Activated CD4-positive, alpha-beta memory T cell treated with anti-CD3 and anti-CD28 coated beads, Interleukin-2, amount 10 ng/mL, durations not matched to agents 7 days and 5 days (primary cell): ENCODE measurements at regions not wholly inside any gene's neighbourhood (a gene's known extent, or its start where the extent isn't known, plus 50 kb on each side); places are given as distances from the start of the nearest gene placed in this dataset.

Experiments used
- CTCF ChIA-PET: fragments of 350-600 bp; sonication (Branson Sonifier 250); formaldehyde crosslinking; loops from one replicate; lab custom pipeline; 2021; ENCODE audit warnings: antibody characterized with exemption, inconsistent platforms; lab: Charles Lee
- POLR2A ChIA-PET: fragments of 350-600 bp; sonication (Branson Sonifier 250); formaldehyde crosslinking; loops from one replicate; lab custom pipeline; 2021; ENCODE audit warnings: antibody characterized with exemption; lab: Charles Lee
- DNase-seq: peaks from one replicate; pipeline ENCODE4 v3.0.0-alpha.2; 2020
- H3K27ac Mint-ChIP-seq: one replicate; pipeline ENCODE4 v1.8.0; 2021; ENCODE audit warnings: mild to moderate bottlenecking, mixed read lengths
- H3K27me3 Mint-ChIP-seq: one replicate; pipeline ENCODE4 v1.8.0; 2021; ENCODE audit warnings: mixed read lengths
- H3K36me3 Mint-ChIP-seq: one replicate; pipeline ENCODE4 v1.8.0; 2021; ENCODE audit warnings: low read depth, mixed read lengths
- H3K4me1 Mint-ChIP-seq: one replicate; pipeline ENCODE4 v1.8.0; 2021; ENCODE audit warnings: mixed read lengths
- H3K4me3 Mint-ChIP-seq: one replicate; pipeline ENCODE4 v1.8.0; 2021; ENCODE audit warnings: mild to moderate bottlenecking, mixed read lengths
- H3K9me3 Mint-ChIP-seq: one replicate; pipeline ENCODE4 v1.8.0; 2021; ENCODE audit warnings: mixed read lengths

DNA sequence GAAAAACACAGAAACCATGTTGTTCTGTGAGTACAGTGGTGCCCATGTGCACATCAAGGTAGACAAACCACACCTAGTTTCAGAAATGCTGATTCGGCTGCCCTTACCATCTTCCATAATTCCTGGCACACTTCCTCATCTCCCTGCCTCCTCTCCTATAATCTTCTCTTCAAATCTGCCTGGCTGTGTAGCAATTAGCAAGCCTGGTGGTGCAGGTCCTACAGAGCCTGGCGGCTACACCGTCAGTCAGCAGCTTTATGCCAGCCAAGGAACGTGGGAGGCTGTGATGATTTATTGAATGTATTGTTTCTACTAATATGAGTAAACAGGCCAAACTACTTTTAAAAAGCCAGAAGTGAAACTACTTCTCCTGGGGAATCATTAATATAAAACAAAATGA lies 106.8 kb downstream of the SEMA6D start:
- POLR2A ChIA-PET: no interaction called here
- Mint-ChIP-seq H3K4me1 (no peaks in the 10 kb centered on the region), H3K27me3 (no peaks in the 10 kb centered on the region), H3K4me3 (no peak overlapping the region), H3K9me3 (no peaks in the 10 kb centered on the region), H3K36me3 (no peaks in the 10 kb centered on the region), H3K27ac (no peak overlapping the region)
- DNase-seq: no peak
- CTCF ChIA-PET: no interaction called here

DNA sequence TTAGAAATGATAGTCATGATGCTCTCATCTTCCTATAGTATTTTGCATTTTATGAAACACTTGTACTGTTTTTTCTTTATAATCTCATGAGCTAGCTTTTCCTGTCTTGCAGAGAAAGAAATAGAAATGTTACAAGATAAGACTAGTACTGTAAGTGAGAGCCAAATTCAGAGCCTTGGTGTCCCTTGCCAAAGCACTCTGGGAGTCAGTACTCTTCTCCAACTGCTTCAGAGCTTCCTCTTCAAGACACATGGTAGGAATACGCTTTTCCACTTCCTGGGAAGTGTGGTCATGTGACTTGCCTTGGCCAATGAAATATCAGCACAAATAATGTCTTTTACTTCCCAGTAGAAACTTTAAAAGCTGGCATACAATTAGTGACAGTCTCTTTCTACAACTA lies 112.4 kb downstream of the SEMA6D start:
- no peak for DNase-seq
- Mint-ChIP-seq H3K4me1 (no peaks in the 10 kb centered on the region), H3K4me3 (no peak overlapping the region), H3K27me3 (no peaks in the 10 kb centered on the region), H3K27ac (no peak overlapping the region), H3K9me3 (no peaks in the 10 kb centered on the region), H3K36me3 (no peaks in the 10 kb centered on the region)
- POLR2A ChIA-PET: no interaction called here
- CTCF ChIA-PET: no interaction called here

DNA sequence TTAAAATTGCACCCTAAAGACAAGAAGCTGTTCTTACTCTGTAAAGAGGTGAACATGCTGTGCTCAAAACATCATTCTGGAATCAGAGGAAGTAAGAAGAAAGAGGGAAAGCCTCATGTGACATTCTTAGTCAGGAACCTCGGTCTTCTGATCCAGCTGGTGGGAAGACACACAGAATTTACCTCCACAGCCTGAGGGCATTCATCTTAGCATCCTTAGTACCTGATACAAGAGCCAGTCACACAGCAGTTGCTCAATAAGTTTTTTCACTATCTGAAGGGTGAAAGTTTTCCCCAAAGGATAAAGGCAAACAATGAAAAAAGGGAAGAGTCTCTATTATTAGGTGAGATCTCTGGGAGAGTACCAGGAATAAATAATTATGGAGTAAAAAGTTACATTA lies 116.8 kb downstream of the SEMA6D start:
- Mint-ChIP-seq H3K27me3 (no peaks in the 10 kb centered on the region), H3K36me3 (no peaks in the 10 kb centered on the region), H3K4me1 (no peaks in the 10 kb centered on the region), H3K9me3 (no peaks in the 10 kb centered on the region), H3K27ac (no peak overlapping the region), H3K4me3 (no peak overlapping the region)
- ChIA-PET POLR2A (no interaction called here), CTCF (no interaction called here)
- DNase-seq: no peak

GRCh38 chr15:47839233-47839825 lies 122.0 kb downstream of the SEMA6D start:
- no peaks in the 10 kb centered on the region for H3K36me3 Mint-ChIP-seq
- POLR2A ChIA-PET: no interaction called here

DNA sequence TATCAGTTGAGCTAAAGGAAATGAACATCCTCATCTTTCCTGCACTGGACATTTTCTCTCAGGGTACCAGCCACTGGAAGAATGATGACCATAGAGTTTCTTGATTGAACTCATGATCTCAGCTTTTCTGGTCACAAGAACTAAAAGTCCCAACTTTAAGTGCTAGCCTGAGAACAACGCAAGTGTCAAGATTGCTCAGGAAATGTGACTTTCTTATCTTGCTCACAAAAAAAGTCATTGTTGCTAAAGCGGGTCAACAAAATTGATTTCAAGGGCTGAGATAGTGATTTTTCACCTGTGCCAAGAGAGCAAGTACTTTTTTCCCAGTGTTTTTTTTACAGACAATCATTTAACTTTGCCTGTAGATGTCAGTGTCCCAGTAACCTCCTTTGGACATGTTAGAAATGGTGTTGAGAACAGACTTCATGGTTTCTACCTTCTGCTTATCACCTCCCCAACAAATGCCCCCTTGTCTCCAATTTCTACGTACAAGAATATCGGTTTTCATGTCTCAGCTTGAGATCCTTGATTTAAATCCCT lies 125.9 kb downstream of the SEMA6D start:
- no peak for DNase-seq
- H3K36me3 Mint-ChIP-seq: no peaks in the 10 kb centered on the region
- ChIA-PET POLR2A (no interaction called here), CTCF (no interaction called here)
- no peaks in the 10 kb centered on the region for H3K9me3 Mint-ChIP-seq
- H3K4me3 Mint-ChIP-seq: no peak overlapping the region
- no peaks in the 10 kb centered on the region for H3K4me1 Mint-ChIP-seq
- no peak overlapping the region for H3K27ac Mint-ChIP-seq
- no peaks in the 10 kb centered on the region for H3K27me3 Mint-ChIP-seq

More at GRCh38 chr15:47839233-47839825, 122.0 kb downstream of the SEMA6D start:
- H3K27ac Mint-ChIP-seq: no peak overlapping the region
- no peaks in the 10 kb centered on the region for H3K4me1 Mint-ChIP-seq
- H3K4me3 Mint-ChIP-seq: no peak overlapping the region
- no peaks in the 10 kb centered on the region for H3K27me3 Mint-ChIP-seq
- DNase-seq: no peak
- CTCF ChIA-PET: no interaction called here
- H3K9me3 Mint-ChIP-seq: no peaks in the 10 kb centered on the region

DNA sequence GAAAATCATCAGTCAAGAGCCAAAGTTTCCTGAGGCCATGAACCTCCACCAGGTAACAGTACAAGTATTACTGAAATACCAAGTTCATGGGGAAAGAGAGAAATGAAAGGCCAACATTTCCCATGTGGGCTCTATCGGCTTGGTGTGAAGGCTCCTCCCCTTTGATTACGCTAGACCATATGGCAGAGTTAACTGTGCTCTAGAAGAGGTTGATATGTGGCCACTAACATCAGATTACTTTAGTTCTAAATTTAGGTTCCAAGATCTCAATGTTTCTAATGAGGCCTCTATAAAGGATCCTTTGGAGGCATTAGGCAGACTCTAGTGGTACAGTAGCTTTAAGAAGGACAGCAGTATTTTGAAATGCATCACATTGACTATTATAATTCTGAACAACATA lies 127.1 kb downstream of the SEMA6D start:
- no peaks in the 10 kb centered on the region for H3K4me1 Mint-ChIP-seq
- H3K27me3 Mint-ChIP-seq: no peaks in the 10 kb centered on the region
- H3K27ac Mint-ChIP-seq: no peak overlapping the region
- H3K4me3 Mint-ChIP-seq: no peak overlapping the region
- no peaks in the 10 kb centered on the region for H3K9me3 Mint-ChIP-seq
- POLR2A ChIA-PET: no interaction called here
- no peak for DNase-seq
- no peaks in the 10 kb centered on the region for H3K36me3 Mint-ChIP-seq
- CTCF ChIA-PET: no interaction called here

GRCh38 chr15:47846128-47846868 lies 129.0 kb downstream of the SEMA6D start:
- H3K27me3 Mint-ChIP-seq: no peaks in the 10 kb centered on the region
- CTCF ChIA-PET: no interaction called here
- POLR2A ChIA-PET: no interaction called here
- no peak for DNase-seq
- no peak overlapping the region for H3K27ac Mint-ChIP-seq
- no peaks in the 10 kb centered on the region for H3K36me3 Mint-ChIP-seq
- H3K4me3 Mint-ChIP-seq: no peak overlapping the region
- H3K4me1 Mint-ChIP-seq: no peaks in the 10 kb centered on the region
- H3K9me3 Mint-ChIP-seq: no peaks in the 10 kb centered on the region

DNA sequence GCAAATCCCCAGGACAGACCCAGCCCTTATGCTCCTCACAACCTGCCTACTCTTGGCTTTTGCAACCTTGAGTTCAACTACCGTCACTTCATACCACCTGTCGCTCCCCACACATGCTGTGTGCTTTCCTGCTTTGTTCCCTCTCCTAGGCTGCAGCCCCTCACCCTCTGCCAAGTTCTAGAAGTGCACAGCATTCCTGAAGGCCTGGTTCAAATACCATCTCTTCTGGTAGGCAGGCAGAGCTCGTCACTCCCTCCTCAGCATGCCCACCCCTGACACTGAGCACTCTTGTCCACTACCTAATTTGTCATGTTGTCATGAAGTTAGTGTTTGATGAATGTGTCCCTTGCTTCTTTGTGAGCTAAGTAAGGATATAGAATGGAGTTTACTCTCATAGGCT lies 129.6 kb downstream of the SEMA6D start:
- Mint-ChIP-seq H3K27ac (no peak overlapping the region), H3K36me3 (no peaks in the 10 kb centered on the region), H3K4me1 (no peaks in the 10 kb centered on the region), H3K27me3 (no peaks in the 10 kb centered on the region), H3K4me3 (no peak overlapping the region), H3K9me3 (no peaks in the 10 kb centered on the region)
- ChIA-PET CTCF (no interaction called here), POLR2A (no interaction called here)
- DNase-seq: no peak

GRCh38 chr15:47856071-47856470 lies 138.8 kb downstream of the SEMA6D start:
- DNase-seq: no peak
- Mint-ChIP-seq H3K36me3 (no peaks in the 10 kb centered on the region), H3K27me3 (no peaks in the 10 kb centered on the region), H3K4me3 (no peak overlapping the region), H3K9me3 (peaks cover 2% of the 10 kb centered on the region), H3K4me1 (no peaks in the 10 kb centered on the region), H3K27ac (no peak overlapping the region)
- ChIA-PET CTCF (no interaction called here), POLR2A (no interaction called here)

GRCh38 chr15:47857014-47857775 lies 139.9 kb downstream of the SEMA6D start:
- H3K27ac Mint-ChIP-seq: no peak overlapping the region
- peaks cover 2% of the 10 kb centered on the region for H3K9me3 Mint-ChIP-seq
- no peak overlapping the region for H3K4me3 Mint-ChIP-seq
- ChIA-PET CTCF (no interaction called here), POLR2A (no interaction called here)
- DNase-seq: no peak
- no peaks in the 10 kb centered on the region for H3K36me3 Mint-ChIP-seq
- H3K27me3 Mint-ChIP-seq: no peaks in the 10 kb centered on the region
- no peaks in the 10 kb centered on the region for H3K4me1 Mint-ChIP-seq

DNA sequence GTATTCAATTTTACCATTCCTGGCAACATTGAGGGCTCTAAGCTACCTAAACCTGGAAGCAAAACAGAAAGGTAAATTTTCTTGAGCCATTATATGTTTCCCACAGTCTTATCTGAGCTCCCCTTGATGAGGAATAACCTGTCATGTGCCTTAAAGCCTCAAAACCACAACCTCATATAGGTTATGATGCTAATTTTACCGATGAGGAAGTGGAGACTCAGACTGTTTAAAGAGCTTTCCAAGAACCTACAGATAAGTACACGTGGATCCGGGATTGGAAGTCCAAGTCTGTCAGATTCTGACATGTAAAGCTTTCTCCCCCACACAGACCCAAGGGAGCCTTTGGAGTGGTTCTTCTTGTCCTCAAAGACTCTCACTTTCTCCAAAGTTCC lies 140.5 kb downstream of the SEMA6D start:
- Mint-ChIP-seq H3K27me3 (no peaks in the 10 kb centered on the region), H3K9me3 (peaks cover 2% of the 10 kb centered on the region), H3K27ac (no peak overlapping the region), H3K36me3 (no peaks in the 10 kb centered on the region), H3K4me3 (no peak overlapping the region), H3K4me1 (no peaks in the 10 kb centered on the region)
- ChIA-PET POLR2A (no interaction called here), CTCF (no interaction called here)
- DNase-seq: no peak

DNA sequence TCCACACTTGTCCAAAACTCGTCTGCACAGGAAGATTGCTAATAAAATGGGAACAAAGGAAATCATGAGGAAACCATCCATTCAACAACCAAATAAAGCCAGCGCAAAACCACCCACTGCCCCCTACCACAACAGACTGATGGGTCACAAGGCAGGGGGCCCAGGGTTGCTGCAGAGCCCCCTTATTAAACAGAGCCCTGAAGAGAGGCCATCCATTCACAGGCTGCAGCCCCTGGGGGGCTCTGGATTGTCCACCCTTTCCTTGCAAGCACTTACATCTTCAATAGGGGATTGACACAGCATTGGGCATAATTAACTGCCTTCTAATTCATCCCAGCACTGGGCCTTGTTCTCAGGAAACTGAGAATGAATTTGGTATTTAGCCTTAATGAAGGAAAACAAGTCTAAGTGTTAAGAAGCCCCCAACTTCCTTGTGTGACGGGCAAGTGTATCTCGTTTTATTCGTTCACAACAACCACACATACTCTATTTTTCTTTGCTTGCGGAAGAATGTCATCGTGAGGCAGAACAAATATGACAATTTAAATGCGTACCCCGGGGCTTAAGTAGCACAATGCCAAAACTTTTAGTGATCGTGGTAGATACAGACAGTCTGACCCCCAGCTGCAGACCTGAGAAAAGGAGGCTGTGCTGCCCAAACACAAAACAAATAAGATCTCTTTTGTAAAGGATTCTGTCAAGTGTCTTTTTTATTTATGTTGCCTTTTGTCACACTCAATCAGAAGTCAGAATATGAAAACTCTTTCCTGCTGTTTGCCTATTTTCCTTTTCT lies 144.0 kb downstream of the SEMA6D start:
- H3K36me3 Mint-ChIP-seq: no peaks in the 10 kb centered on the region
- no peaks in the 10 kb centered on the region for H3K4me1 Mint-ChIP-seq
- CTCF ChIA-PET: no interaction called here
- H3K9me3 Mint-ChIP-seq: peaks cover 2% of the 10 kb centered on the region
- POLR2A ChIA-PET: no interaction called here
- no peak overlapping the region for H3K4me3 Mint-ChIP-seq
- H3K27ac Mint-ChIP-seq: no peak overlapping the region
- H3K27me3 Mint-ChIP-seq: no peaks in the 10 kb centered on the region
- DNase-seq: no peak

DNA sequence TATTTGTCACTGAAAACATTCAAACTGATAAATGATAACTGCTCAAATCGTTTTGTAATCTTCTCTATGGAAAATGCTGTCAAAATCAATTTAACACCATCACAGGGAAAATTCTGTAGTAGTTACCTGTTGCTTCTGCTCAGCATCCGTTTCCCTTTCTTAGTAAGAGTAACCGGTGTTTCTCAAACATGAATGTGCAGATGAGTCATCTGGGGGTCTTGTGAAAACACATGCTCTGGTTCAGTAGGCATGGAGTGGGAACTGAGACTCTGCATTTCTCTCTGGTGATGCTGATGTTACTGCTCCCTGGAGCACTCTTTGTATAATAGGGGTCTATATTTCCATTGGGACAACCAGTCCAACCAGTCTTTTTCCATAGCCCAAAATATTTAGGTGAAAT lies 145.1 kb downstream of the SEMA6D start:
- no peak for DNase-seq

More for the DNA sequence above, 145.1 kb downstream of the SEMA6D start:
- no peaks in the 10 kb centered on the region for H3K36me3 Mint-ChIP-seq
- no peaks in the 10 kb centered on the region for H3K4me1 Mint-ChIP-seq
- CTCF ChIA-PET: no interaction called here
- H3K27me3 Mint-ChIP-seq: no peaks in the 10 kb centered on the region
- H3K4me3 Mint-ChIP-seq: no peak overlapping the region
- POLR2A ChIA-PET: no interaction called here
- H3K9me3 Mint-ChIP-seq: peaks cover 2% of the 10 kb centered on the region
- no peak overlapping the region for H3K27ac Mint-ChIP-seq
